HG03060 (cell line): ENCODE measurements at regions not wholly inside any gene's neighbourhood (a gene's known extent, or its start where the extent isn't known, plus 50 kb on each side); places are given as distances from the start of the nearest gene placed in this dataset.

Experiments
- ATAC-seq: cut with Tn5 transposase; IDR thresholded peaks from one replicate; pipeline ENCODE4 v1.9.1; 2021; ENCODE audit warnings: low read depth, moderate number of reproducible peaks; ENCODE audit not compliant: unreplicated experiment

GRCh38 chr10:43869669-43870322 is 221.1 kb upstream of the ZNF32 start:
- no peak for ATAC-seq

GRCh38 chr10:43868952-43869351 is 220.3 kb upstream of the ZNF32 start:
- no peak for ATAC-seq

- ATAC-seq, result no peak
Measured at GRCh38 chr10:43867667-43868565, 219.2 kb upstream of the ZNF32 start.

GRCh38 chr10:43867113-43867512 is 218.4 kb upstream of the ZNF32 start:
- ATAC-seq, result no peak

- no peak for ATAC-seq
Measured at GRCh38 chr10:43866712-43867111, 218.0 kb upstream of the ZNF32 start.

GRCh38 chr10:43865265-43866135 is 216.8 kb upstream of the ZNF32 start:
- no peak for ATAC-seq

GRCh38 chr10:43864656-43865055 is 216.0 kb upstream of the ZNF32 start:
- no peak for ATAC-seq

GRCh38 chr10:43863859-43864591 is 215.3 kb upstream of the ZNF32 start:
- ATAC-seq, result no peak

GRCh38 chr10:43863270-43863669 is 214.6 kb upstream of the ZNF32 start:
- no peak for ATAC-seq

- ATAC-seq, result no peak
Measured at GRCh38 chr10:43862756-43863155, 214.1 kb upstream of the ZNF32 start.

GRCh38 chr10:43861966-43862751 is 213.5 kb upstream of the ZNF32 start:
- ATAC-seq, result no peak

- no peak for ATAC-seq
Measured at GRCh38 chr10:43859016-43859525, 210.4 kb upstream of the ZNF32 start.

- no peak for ATAC-seq
Measured at GRCh38 chr10:43857931-43858315, 209.2 kb upstream of the ZNF32 start.

- no peak for ATAC-seq
Measured at GRCh38 chr10:43857206-43857930, 208.7 kb upstream of the ZNF32 start.

- no peak for ATAC-seq
Measured at GRCh38 chr10:43856299-43856698, 207.6 kb upstream of the ZNF32 start.

- ATAC-seq, result no peak
Measured at GRCh38 chr10:43855667-43856210, 207.1 kb upstream of the ZNF32 start.

- ATAC-seq, result no peak
Measured at GRCh38 chr10:43854007-43854406, 205.3 kb upstream of the ZNF32 start.

GRCh38 chr10:43853369-43853768 is 204.7 kb upstream of the ZNF32 start:
- no peak for ATAC-seq
